Breast epithelium (tissue), 4 donors: ENCODE measurements at regions not wholly inside any gene's neighbourhood (a gene's known extent, or its start where the extent isn't known, plus 50 kb on each side); places are given as distances from the start of the nearest gene placed in this dataset.
"Not testable (repeated sequence)": the region's sequence is repeated elsewhere in the genome, so short reads cannot be mapped to it uniquely, and the experiment has no call there.

Experiments used
- DNase-seq, 2 donors: peaks; one replicate each; pipeline ENCODE4 v3.0.0-alpha.2; 2019; ENCODE audit warnings: low spot score in 2 of 2
- H3K27ac ChIP-seq, 2 donors: fragments of 200-600 bp; sonication (generic) in 1 of 2; one replicate each; pipeline ENCODE4 v1.5.1; 2016 to 2019; ENCODE audit warnings: mild to moderate bottlenecking in 1 of 2
- H3K27me3 ChIP-seq, 2 donors: fragments of 200-600 bp; sonication (generic) in 1 of 2; one replicate each; pipeline versions ENCODE4 v1.5.1 to v1.6.0; 2017 to 2019; ENCODE audit warnings: control low read depth in 1 of 2, mild to moderate bottlenecking in 1 of 2
- H3K36me3 ChIP-seq: fragments of 200-600 bp; one replicate; pipeline ENCODE4 v1.5.1; 2019
- H3K4me1 ChIP-seq, 2 donors: fragments of 200-600 bp; sonication (generic); one replicate each; pipeline ENCODE4 v1.5.1; 2016 to 2019; ENCODE audit warnings: control low read depth in 1 of 2
- H3K4me3 ChIP-seq, 3 donors: fragments of 200-600 bp; sonication (generic); 1 replicate in 2 of 3; 2 replicates in 1 of 3; pipeline ENCODE4 v1.5.1; 2016 to 2019; ENCODE audit warnings: mild to moderate bottlenecking in 3 of 3, moderate library complexity in 2 of 3
- H3K9me3 ChIP-seq, 2 donors: fragments of 200-600 bp; sonication (generic) in 1 of 2; one replicate each; pipeline ENCODE4 v1.5.1; 2016 to 2019; ENCODE audit warnings: control low read depth in 1 of 2
- POLR2A ChIP-seq: fragments of 450-650 bp; IDR thresholded peaks from one replicate; pipeline ENCODE4 v1.6.1; 2016; ENCODE audit warnings: antibody characterized with exemption, mild to moderate bottlenecking, moderate library complexity
- POLR2AphosphoS5 ChIP-seq, 3 donors: sonication (generic); formaldehyde crosslinking; IDR thresholded peaks; one replicate each; pipeline ENCODE4 v1.6.1; 2017; ENCODE audit warnings: antibody characterized with exemption in 3 of 3
- intact Hi-C: fragments of 100-400 bp; cut with DNase I; formaldehyde crosslinking; loops from one replicate; pipeline ENCODE4 v1.15.1; 2023; ENCODE audit warnings: low total_unique reads
- TF ChIP-seq, protein P1 (sequence below), 3 donors: fragments of 450-650 bp; IDR thresholded peaks; one replicate each; pipeline ENCODE4 v1.5.1; 2016 to 2017; ENCODE audit warnings: antibody characterized with exemption in 3 of 3, mild to moderate bottlenecking in 3 of 3, moderate library complexity in 3 of 3

DNA sequence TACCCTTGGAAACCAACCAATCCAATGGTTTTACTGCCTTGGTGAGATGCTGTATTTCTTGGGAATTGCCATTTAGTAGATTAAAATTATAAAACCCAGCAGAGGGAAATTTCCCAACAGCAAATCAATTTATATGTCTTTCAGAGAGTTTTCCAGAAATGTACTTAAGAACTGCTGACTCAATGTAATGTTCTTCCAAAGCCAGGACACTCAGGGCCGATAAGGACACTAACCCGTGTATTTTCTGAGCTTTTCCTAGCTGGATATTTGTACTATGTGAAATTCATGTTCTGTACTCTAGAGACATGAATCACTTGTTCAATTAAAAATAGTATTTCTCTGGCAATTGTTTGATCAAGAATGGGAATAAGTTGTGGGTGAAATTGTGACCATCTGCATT, 121.4 kb downstream of the KCNJ2 start:
- no peaks in the 10 kb centered on the region for H3K4me1 ChIP-seq
- H3K9me3 ChIP-seq: no peaks in the 10 kb centered on the region
- H3K27ac ChIP-seq: no peak overlapping the region
- no peak overlapping the region for H3K4me3 ChIP-seq
- intact Hi-C loops: no loop called here
- no peaks in the 10 kb centered on the region for H3K27me3 ChIP-seq
- no peaks in the 10 kb centered on the region for H3K36me3 ChIP-seq
- DNase-seq: no peak
- TF ChIP-seq, protein P1, sequence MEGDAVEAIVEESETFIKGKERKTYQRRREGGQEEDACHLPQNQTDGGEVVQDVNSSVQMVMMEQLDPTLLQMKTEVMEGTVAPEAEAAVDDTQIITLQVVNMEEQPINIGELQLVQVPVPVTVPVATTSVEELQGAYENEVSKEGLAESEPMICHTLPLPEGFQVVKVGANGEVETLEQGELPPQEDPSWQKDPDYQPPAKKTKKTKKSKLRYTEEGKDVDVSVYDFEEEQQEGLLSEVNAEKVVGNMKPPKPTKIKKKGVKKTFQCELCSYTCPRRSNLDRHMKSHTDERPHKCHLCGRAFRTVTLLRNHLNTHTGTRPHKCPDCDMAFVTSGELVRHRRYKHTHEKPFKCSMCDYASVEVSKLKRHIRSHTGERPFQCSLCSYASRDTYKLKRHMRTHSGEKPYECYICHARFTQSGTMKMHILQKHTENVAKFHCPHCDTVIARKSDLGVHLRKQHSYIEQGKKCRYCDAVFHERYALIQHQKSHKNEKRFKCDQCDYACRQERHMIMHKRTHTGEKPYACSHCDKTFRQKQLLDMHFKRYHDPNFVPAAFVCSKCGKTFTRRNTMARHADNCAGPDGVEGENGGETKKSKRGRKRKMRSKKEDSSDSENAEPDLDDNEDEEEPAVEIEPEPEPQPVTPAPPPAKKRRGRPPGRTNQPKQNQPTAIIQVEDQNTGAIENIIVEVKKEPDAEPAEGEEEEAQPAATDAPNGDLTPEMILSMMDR (IDR thresholded peaks at IDR 0.05): no peak

DNA sequence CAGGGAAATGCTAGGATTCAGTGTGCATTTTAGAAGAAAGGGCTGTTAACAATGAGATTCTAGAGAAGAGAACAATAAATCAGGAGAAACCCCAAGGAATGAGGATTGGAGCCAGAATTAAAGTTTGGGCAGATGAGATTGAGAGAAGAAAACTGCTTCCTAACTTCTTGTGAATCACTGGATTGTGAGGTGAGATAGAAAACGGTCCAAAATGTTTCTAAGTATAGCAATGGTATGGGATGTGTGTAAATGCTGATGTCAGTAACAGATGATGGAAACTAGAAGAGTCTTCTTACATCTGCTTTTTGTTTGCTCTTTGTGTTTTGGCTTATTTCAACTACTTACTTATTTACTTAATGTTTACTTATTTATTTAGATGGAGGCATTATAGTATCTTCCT, 123.0 kb downstream of the KCNJ2 start:
- H3K27me3 ChIP-seq: no peaks in the 10 kb centered on the region
- H3K27ac ChIP-seq: no peak overlapping the region
- H3K36me3 ChIP-seq: no peaks in the 10 kb centered on the region
- H3K4me3 ChIP-seq: no peak overlapping the region
- H3K9me3 ChIP-seq: no peaks in the 10 kb centered on the region
- intact Hi-C loops: no loop called here
- no peak for DNase-seq
- no peaks in the 10 kb centered on the region for H3K4me1 ChIP-seq
- TF ChIP-seq, protein P1 (IDR thresholded peaks at IDR 0.05): no peak
- TF ChIP-seq POLR2AphosphoS5 (IDR thresholded peaks at IDR 0.05) (no peak), POLR2A (no peak)

DNA sequence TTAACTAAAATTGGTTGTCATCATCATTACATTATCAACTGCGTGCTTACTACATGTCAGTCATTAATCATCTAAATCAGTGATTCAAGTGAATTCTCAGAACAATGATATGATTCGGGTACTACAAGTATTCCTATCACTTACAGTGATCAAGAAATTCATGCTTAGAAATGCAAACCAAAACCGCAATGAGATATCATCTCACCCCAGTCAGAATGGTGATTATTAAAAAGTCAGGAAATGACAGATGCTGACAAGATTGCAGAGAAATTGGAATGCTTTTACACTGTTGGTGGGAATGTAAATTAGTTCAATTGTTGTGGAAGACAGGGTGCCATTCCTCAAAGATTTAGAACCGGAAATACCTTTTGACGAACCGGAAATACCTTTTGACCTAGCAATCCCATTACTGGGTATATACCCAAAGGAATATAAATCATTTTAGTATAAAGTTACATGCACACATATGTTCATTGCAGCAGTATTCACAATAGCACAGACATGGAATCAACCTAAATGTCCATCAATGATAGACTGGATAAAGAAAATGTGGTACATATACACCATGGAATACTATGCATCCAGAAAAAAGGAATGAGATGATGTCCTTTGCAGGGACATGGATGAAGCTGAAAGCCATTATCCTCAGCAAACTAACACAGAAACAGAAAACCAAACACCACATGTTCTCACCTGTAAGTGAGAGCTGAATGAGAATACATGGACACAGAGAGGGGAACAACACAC, 124.4 kb downstream of the KCNJ2 start:
- H3K27ac ChIP-seq, H3K4me3 ChIP-seq, intact Hi-C loops, H3K9me3 ChIP-seq, H3K27me3 ChIP-seq, H3K4me1 ChIP-seq, DNase-seq, H3K36me3 ChIP-seq: not testable (repeated sequence)

DNA sequence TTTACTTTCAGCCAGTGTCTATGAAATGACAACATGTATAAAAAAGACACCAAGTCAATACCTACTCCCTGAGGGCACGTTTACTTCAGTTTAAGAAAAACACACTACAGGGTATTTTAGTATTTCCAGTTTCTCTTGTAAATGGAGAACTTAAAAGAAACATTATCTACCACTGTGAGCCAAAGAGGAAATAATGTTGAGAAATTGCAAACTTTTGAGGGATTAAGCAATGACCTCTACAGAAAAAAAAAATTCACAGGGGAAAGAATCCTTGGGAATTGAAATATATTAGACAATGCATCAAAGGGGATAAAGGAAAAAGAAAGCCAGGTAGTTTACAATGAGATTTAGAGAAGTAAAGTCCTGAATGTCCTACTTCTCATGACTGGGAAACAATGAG, 126.0 kb downstream of the KCNJ2 start:
- Histone ChIP-seq H3K4me3 (no peak overlapping the region), H3K9me3 (no peaks in the 10 kb centered on the region), H3K27ac (no peak overlapping the region), H3K36me3 (no peaks in the 10 kb centered on the region), H3K4me1 (no peaks in the 10 kb centered on the region), H3K27me3 (no peaks in the 10 kb centered on the region)
- TF ChIP-seq POLR2AphosphoS5 (IDR thresholded peaks at IDR 0.05) (no peak), POLR2A (no peak)
- TF ChIP-seq, protein P1 (IDR thresholded peaks at IDR 0.05): no peak
- intact Hi-C loops: no loop called here
- DNase-seq: no peak

DNA sequence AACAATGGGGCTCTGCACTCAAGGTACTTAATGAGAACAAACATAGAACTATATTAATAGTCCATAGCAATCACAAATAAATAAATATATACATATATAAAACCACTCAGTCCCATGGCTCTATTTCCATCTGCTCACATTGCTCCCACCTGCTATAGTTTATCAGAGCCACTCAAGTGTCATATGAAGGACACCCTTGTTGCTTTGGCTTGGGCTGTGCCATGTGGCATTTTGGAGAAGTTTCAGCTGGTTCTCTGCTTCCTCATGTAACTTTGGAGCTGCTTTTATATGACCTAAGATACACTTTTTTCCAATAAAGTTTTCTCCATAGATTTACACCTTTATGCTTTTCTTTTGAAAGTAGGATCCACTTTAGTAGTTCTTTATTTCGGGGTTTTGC, 126.4 kb downstream of the KCNJ2 start:
- Histone ChIP-seq H3K27ac (no peak overlapping the region), H3K27me3 (no peaks in the 10 kb centered on the region), H3K9me3 (no peaks in the 10 kb centered on the region), H3K36me3 (no peaks in the 10 kb centered on the region), H3K4me3 (no peak overlapping the region), H3K4me1 (no peaks in the 10 kb centered on the region)
- TF ChIP-seq POLR2AphosphoS5 (IDR thresholded peaks at IDR 0.05): no peak
- intact Hi-C loops: no loop called here
- DNase-seq: no peak

DNA sequence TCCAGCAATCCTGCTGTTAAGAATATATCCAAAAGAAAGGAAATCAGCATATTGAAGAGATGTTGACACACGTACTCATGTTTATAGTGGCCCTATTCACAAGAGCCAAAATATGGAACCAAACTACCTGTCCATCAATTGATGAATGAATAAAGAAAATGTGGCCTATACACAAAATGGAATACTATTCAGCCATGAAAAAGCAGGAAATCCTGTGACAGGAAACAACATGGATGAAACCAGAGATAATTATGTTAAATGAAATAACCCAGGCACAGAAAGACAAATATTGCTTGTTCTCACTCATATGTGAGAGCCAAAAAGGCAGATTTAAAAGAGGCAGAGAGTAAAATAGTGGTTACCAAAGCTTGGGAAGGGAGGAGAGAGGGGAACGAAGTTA, 127.1 kb downstream of the KCNJ2 start:
- intact Hi-C loops: no loop called here
- TF ChIP-seq, protein P1 (IDR thresholded peaks at IDR 0.05): no peak
- TF ChIP-seq POLR2AphosphoS5 (IDR thresholded peaks at IDR 0.05): no peak
- no peak for TF ChIP-seq POLR2A
- Histone ChIP-seq H3K4me3 (no peak overlapping the region), H3K4me1 (no peaks in the 10 kb centered on the region), H3K27ac (no peak overlapping the region), H3K36me3 (no peaks in the 10 kb centered on the region), H3K9me3 (no peaks in the 10 kb centered on the region), H3K27me3 (no peaks in the 10 kb centered on the region)
- DNase-seq: no peak
